GM19328 (cell line): ENCODE measurements at regions not wholly inside any gene's neighbourhood (a gene's known extent, or its start where the extent isn't known, plus 50 kb on each side); places are given as distances from the start of the nearest gene placed in this dataset.

Experiments
- ATAC-seq: cut with Tn5 transposase; IDR thresholded peaks from one replicate; pipeline ENCODE4 v1.9.1; 2021; ENCODE audit warnings: mild to moderate bottlenecking, moderate library complexity; ENCODE audit not compliant: unreplicated experiment

GRCh38 chr7:19872094-19872493, 98.7 kb upstream of the TMEM196 start:
- ATAC-seq: no peak

- ATAC-seq: no peak
These were observed 97.7 kb upstream of the TMEM196 start for GRCh38 chr7:19871102-19871501.

GRCh38 chr7:19869979-19870378, 96.6 kb upstream of the TMEM196 start:
- ATAC-seq: no peak

GRCh38 chr7:19853261-19853832, 79.9 kb upstream of the TMEM196 start:
- no peak for ATAC-seq

GRCh38 chr7:19852192-19852591, 78.8 kb upstream of the TMEM196 start:
- no peak for ATAC-seq

GRCh38 chr7:19851504-19851903, 78.1 kb upstream of the TMEM196 start:
- ATAC-seq: no peak

GRCh38 chr7:19834566-19834965, 61.1 kb upstream of the TMEM196 start:
- ATAC-seq: no peak

GRCh38 chr7:19830604-19831003, 57.2 kb upstream of the TMEM196 start:
- ATAC-seq: no peak
